ENCODE measurements at regions not wholly inside any gene's neighbourhood (a gene's known extent, or its start where the extent isn't known, plus 50 kb on each side); places are given as distances from the start of the nearest gene placed in this dataset.

DNA sequence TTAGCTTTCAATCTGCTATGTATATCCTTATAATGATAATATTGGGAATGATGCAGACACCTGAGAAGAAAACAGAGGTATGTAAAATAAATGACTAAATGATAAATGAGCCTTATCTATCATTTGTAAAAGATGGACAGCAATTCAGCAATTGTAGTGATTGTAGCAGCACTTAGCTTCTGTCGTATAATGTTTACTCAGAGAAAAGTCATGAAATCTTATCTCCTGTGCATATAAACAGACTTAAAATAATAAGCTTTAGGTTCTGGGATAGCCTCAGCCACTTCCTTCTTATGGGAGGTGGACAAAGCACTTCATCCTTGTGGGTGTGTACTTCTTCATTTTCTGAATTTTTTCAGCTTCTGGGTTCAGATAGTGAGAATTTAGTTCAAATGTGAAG lies 324.8 kb upstream of the MAP3K7 start:
- peaks cover 11 to 15% of the 10 kb centered on the region in 2 experiments for H3K9me3 ChIP-seq (ENCODE audit: insufficient read depth in 2 of 2, low read depth in 1 of 2, low read length in 1 of 2)
- H3K14ac ChIP-seq (ENCODE audit: insufficient read length) = no peak overlapping the region
- H4K20me1 ChIP-seq (replicated peaks in 1 of 2; ENCODE audit: control insufficient read depth in 1 of 2, insufficient read depth in 2 of 2, low read length in 2 of 2) = no peaks in the 10 kb centered on the region
- no peak overlapping the region for H2BK12ac ChIP-seq (ENCODE audit: low read depth, low read length)
- H3K18ac ChIP-seq (ENCODE audit: extremely low read depth, low read length) = no peak overlapping the region
- no peak for FAIRE-seq
- H3K36me3 ChIP-seq (ENCODE audit: control insufficient read depth in 2 of 4, insufficient read depth in 4 of 4, low read length in 3 of 4) = no peaks in the 10 kb centered on the region
- H4K5ac ChIP-seq (ENCODE audit: insufficient read length, low read depth, low read length) = no peak overlapping the region
- H4K8ac ChIP-seq (ENCODE audit: extremely low read depth, insufficient read depth, low read length) = no peak overlapping the region
- no peak overlapping the region for H2AK5ac ChIP-seq (ENCODE audit: low read depth, low read length)
- no peaks in the 10 kb centered on the region for H3K27me3 ChIP-seq (replicated peaks in 1 of 4; ENCODE audit: control insufficient read depth in 3 of 4, extremely low read depth in 1 of 4, insufficient read depth in 3 of 4, low read length in 3 of 4)
- no peak overlapping the region for H2AFZ ChIP-seq (ENCODE audit: low read length)
- no peaks in the 10 kb centered on the region for H3K79me1 ChIP-seq (ENCODE audit: low read depth, low read length)
- H3K23ac ChIP-seq (ENCODE audit: insufficient read length) = no peak overlapping the region
- ChIA-PET CTCF (ENCODE audit: partially characterized antibody) (interaction anchor here (0.7 to 1.3 kb wide), 4 partner anchors 13 to 301 kb away, joined by 3 read pairs; no protein-coding TSS in a partner anchor), POLR2A (ENCODE audit: partially characterized antibody) (no interaction called here)
- H2BK120ac ChIP-seq (replicated peaks; ENCODE audit: low read depth, low read length) = no peak overlapping the region
- DNase-seq (ENCODE audit: low read depth in 1 of 2, low spot score in 2 of 2) = no peak
- WGBS, 2 experiments (ENCODE audit: extremely low coverage in 1 of 2, insufficient coverage in 1 of 2, insufficient read length in 1 of 2, insufficient replicate concordance in 2 of 2, low coverage in 1 of 2, low lambda C conversion rate in 2 of 2, missing lambda C conversion rate in 1 of 2) = 33% methylated on average over 1 of the region's 1 CpG; no CpG with 5 or more reads in 1 of the 2 experiments
- no peak overlapping the region for H3K4me2 ChIP-seq (ENCODE audit: insufficient read depth in 1 of 2, low read depth in 2 of 2, low read length in 2 of 2)
- no peak overlapping the region for H3K4me3 ChIP-seq (ENCODE audit: extremely low read depth in 1 of 4, insufficient read depth in 2 of 4, low read depth in 3 of 4, low read length in 4 of 4)
- no peak overlapping the region for H2BK20ac ChIP-seq (ENCODE audit: low read length)
- TF ChIP-seq POLR2A (IDR thresholded peaks at IDR 0.05; ENCODE audit: control extremely low read depth in 1 of 2, low read depth in 2 of 2, low read length in 2 of 2) (no peak), HDAC6 (IDR thresholded peaks at IDR 0.05; ENCODE audit: low read depth, low read length) (no peak), KDM5A (IDR thresholded peaks at IDR 0.05; ENCODE audit: low read length) (no peak), KDM1A (IDR thresholded peaks at IDR 0.05; ENCODE audit: borderline replicate concordance, low read length) (no peak)
- H3K4me1 ChIP-seq (replicated peaks in 1 of 4; ENCODE audit: control insufficient read depth in 3 of 4, insufficient read depth in 4 of 4, low read length in 3 of 4) = no peaks in the 10 kb centered on the region
- H3K23me2 ChIP-seq (ENCODE audit: low read depth, low read length) = no peaks in the 10 kb centered on the region
- no peak overlapping the region for H3K27ac ChIP-seq (ENCODE audit: low read depth, low read length)
- H2BK15ac ChIP-seq (ENCODE audit: low read length) = no peak overlapping the region
- H3K4ac ChIP-seq (replicated peaks; ENCODE audit: insufficient read length, low read depth, low read length) = no peak overlapping the region
- H3K79me2 ChIP-seq (ENCODE audit: control insufficient read depth in 1 of 2, insufficient read depth in 2 of 2, low read length in 2 of 2) = no peaks in the 10 kb centered on the region
- H3K9ac ChIP-seq (replicated peaks in 1 of 4; ENCODE audit: extremely low read depth in 1 of 4, low read depth in 3 of 4, low read length in 3 of 4) = no peak overlapping the region
- no peak overlapping the region for H2BK5ac ChIP-seq (ENCODE audit: low read depth, low read length)
- H4K91ac ChIP-seq (replicated peaks; ENCODE audit: insufficient read length, low read length) = no peak overlapping the region
- H3K56ac ChIP-seq (replicated peaks; ENCODE audit: insufficient read length, low read depth, low read length) = no peak overlapping the region

All from H1 (cell line).